Astrocyte (in vitro differentiated cells and primary cell): ENCODE measurements at regions not wholly inside any gene's neighbourhood (a gene's known extent, or its start where the extent isn't known, plus 50 kb on each side); places are given as distances from the start of the nearest gene placed in this dataset.

ENCODE experiments used
- EZH2 ChIP-seq: IDR thresholded peaks from 2 replicates; pipeline ENCODE4 v1.6.1; 2012; ENCODE audit warnings: mild to moderate bottlenecking, low read length, inconsistent platforms; ENCODE audit not compliant: insufficient read depth
- TF ChIP-seq, protein P1 (sequence below): IDR thresholded peaks from 2 replicates; pipeline ENCODE4 v1.5.1; 2011; ENCODE audit warnings: low read depth, mild to moderate bottlenecking, inconsistent platforms, low read length, moderate library complexity; ENCODE audit not compliant: insufficient read depth

DNA sequence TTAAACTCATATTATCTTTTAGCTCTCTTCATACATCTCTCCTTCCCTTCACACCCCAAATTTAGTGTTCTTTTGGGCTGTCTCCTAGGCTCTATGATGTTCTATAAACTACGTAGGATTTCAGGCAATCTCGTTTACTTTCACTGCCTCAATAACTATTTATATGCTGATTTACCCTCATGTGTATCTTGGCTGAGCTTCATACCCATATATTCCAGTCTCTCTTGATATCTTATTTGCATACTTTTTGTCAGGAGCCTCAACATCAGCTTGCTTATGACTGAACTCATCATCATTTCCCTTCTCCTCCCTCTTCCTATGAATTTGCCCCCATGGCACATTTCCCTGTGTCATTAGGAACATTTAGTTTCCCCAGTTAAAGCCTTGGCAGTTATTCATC is 262.1 kb upstream of the FBXO33 start:
- TF ChIP-seq, protein P1, sequence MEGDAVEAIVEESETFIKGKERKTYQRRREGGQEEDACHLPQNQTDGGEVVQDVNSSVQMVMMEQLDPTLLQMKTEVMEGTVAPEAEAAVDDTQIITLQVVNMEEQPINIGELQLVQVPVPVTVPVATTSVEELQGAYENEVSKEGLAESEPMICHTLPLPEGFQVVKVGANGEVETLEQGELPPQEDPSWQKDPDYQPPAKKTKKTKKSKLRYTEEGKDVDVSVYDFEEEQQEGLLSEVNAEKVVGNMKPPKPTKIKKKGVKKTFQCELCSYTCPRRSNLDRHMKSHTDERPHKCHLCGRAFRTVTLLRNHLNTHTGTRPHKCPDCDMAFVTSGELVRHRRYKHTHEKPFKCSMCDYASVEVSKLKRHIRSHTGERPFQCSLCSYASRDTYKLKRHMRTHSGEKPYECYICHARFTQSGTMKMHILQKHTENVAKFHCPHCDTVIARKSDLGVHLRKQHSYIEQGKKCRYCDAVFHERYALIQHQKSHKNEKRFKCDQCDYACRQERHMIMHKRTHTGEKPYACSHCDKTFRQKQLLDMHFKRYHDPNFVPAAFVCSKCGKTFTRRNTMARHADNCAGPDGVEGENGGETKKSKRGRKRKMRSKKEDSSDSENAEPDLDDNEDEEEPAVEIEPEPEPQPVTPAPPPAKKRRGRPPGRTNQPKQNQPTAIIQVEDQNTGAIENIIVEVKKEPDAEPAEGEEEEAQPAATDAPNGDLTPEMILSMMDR = no peak
- TF ChIP-seq EZH2 = no peak
